Stimulated activated CD4-positive, alpha-beta T cell treated with anti-CD3 and anti-CD28 coated beads, Interleukin-1b, Interleukin-23, amount 100 ng/mL, for 48 hours (primary cell): ENCODE measurements at regions not wholly inside any gene's neighbourhood (a gene's known extent, or its start where the extent isn't known, plus 50 kb on each side); places are given as distances from the start of the nearest gene placed in this dataset.

Source experiments
- DNase-seq: peaks from one replicate; pipeline ENCODE4 v3.0.0-alpha.2; 2020

DNA sequence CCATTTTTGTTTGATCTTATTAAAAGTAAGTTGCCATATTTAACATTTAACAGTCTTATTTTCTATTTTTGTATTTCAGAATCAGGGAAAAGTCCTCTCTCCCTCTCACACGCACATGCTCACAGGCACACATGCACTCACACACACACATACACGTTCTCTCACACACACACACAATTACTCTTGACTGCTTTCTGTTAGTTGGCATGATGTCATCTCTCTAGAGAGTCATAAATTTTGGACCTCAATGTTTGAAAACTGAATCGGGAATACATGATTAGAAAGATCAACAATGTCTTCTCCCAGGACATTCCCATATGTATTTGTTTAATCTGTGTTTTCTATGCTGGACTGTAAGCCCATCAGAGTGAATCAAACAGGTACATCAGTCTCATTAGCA lies 165.7 kb upstream of the AHR start:
- no peak for DNase-seq

DNA sequence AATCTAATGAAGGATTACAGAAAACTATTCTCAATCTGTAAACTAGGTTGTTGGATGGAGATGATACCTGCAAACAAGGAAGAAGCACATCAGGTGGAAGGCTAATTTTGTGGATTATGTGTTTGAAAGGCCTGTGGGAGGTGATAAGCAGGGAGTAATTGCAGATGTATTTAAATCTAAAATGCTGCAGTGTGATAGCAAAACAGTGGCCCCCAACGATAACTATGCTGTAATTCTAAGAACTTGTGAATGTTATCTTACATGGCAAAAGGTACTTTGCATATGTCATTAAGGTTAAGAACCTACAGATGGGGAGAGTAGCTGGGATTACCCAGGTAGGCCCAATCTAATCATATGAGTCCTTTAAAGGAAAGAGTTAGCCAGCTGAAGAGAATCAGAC lies 164.5 kb upstream of the AHR start:
- no peak for DNase-seq

DNA sequence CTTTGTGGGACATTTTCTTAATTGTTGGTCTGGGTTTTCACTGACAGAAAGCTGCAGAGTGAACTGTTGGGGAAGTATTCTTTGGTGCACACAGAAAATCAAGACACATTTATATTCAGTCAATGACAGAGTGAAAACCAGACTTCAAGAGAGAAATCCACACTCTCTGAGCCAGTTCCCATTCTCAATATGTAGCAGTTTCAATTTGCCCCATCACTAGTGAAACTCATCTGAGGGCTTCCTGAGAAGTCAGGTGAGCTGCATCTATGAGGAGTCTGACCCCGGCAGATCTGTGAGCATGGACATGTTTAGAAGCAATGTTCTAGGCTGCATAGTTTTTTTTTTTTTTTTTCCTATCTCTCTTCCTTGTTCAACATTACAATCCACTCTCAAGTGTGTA lies 163.7 kb upstream of the AHR start:
- DNase-seq, result peak; percentile 28

DNA sequence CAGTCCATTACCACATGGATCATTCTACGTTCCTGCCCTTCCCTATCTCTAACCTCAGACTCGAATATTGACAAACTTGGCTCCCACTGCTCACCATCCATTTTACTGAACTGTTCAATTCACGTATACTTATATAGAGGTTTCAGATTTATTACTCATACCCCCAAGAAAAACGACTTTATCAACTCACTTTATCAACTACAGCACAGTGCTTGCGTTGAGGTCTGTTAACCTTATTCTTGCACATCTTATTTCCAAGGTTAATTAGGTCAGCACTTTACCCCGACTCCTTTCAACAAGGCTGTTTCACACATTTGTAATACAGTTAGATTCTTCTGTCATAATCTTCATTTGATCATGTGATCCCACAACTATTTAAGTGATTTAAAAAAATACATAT lies 162.3 kb upstream of the AHR start:
- DNase-seq, result no peak

DNA sequence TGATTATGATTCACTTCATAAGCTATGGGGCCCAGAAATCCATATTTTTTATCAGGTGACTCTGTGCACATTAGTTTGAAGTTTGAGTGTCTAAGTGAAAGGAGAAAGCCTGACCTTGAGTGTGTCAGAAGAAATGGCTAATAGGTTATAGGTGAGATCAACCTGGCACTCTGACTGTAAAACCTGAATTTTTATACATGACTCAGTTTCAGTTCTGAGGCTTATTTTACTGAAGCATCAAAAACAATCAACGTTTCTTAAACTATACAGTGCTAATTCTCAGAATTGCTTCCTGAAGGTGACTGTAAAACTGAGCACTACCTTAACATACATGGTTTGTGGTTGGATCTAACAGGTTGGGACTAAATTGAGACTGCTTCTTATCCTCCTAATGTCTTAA lies 159.4 kb upstream of the AHR start:
- no peak for DNase-seq

DNA sequence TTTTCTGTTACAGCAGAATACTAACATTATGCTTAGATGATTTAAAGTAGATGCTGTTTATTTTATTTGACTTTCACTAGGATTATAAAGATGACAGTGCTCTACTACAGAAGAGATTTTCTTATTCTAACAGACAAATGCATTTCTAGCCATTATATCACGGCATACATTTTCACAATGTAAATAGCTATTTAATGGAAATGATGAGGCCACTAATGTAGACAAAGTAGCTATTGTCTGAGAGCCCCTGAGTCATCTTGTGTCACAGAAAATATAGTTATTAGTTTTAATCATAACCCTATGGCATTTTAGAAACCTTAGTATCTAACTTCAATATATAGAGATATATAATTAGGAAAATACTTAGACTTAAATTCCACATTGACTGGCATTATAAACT lies 158.0 kb upstream of the AHR start:
- DNase-seq, result no peak

DNA sequence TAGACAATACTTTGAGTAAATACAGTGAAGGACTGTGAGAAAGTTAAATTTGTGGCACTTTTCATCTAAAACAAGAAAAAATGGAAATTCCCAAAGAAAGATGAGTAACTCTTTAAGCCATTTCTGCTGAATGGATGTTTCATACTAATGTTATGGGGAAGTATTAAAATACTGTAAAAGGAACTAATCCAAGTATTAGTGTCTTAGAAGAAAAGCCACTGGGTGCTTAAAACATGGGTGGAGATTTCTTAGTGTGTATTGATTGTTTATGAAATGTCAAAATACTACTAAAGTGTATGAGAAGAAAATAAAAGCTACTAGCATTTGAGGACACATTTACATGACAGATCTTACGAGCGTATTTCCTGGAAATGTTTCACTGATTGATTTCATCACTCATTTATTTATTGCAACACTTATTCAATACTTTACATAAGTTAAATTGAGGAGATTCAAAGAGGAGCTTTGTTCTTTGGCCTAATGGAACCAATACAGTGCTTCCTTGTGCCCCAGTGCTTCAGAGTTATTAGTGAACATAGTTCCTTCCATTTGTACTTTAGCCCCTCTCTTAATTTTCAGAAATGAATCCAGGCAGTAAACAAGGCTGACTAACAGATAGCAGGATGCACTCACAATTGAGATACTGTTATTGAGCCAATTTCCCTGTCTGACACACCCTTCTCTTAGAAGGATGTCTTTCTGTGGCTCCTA lies 155.5 kb upstream of the AHR start:
- DNase-seq, result no peak

DNA sequence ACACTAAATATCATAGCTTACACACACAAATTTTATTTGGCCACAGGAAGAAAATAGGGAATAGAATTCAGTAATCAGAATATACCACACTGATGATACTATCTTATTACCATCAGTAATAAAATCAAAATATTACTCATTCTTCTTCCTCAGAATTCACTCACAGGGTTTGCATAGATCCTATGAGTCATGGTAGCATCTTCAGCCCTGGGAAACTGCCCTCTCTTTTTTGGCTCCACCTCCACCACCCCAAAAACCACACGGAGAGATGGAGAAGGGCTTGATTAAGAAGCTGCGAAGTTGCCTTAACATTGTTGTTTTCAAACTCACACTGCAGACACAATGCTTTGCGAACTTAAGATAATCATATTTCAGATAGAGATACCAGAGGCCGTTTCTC lies 154.1 kb upstream of the AHR start:
- DNase-seq, result peak; percentile 74

DNA sequence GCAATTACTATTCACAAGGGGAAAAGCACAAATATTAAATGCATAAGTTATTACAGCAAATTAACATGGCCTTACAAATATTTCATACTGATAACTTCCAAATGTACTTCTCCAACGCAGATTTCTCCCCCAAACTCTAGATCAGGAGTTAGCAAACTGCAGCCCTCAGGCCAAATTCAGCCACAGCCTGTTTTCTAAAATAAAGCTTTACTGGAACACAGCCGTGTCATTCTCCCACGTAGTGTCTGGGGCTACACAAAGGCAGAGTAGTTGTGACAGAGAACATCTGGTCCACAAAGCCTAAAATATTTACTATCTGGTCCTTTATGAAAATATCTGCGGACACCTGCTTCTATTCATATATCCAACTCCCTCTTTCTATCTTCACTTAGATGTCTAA lies 151.8 kb upstream of the AHR start:
- DNase-seq, result no peak

DNA sequence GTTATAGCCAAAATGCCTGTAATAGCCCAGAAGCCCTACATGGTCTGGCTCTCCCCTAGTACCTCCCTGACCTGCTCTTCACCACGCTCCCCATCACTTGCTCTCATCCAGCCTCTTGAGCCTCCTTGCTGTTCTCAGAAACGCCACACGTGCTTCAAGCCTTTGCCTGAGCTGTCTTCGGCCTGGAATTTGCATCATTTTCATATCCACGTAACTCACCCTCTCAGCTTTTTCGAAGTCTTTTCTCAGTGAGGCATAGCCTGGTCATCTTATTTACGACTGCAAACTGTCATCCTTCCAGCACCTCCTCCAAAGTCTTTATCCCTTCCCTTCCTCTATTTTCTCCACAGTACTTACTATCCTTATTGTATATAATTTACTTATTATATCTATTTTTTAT lies 151.0 kb upstream of the AHR start:
- DNase-seq, result no peak

DNA sequence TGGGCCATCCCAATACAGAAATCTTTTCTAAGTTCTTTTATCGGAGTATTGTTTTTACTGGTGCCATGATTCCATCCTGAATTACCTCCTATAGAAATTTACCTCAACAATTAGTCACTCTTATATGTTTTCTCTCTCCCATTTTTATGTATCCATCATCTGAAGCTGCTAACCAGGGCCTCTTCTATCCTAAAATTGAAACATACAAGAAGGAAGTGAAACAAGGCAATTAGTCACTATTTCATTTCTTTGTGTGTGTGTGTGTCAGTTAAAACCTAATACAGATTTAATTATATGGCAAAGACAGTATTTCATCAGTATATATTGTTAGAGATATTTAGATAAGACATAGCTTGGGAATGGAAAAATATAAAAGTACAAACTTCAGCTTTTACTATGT lies 148.4 kb upstream of the AHR start:
- DNase-seq, result no peak

DNA sequence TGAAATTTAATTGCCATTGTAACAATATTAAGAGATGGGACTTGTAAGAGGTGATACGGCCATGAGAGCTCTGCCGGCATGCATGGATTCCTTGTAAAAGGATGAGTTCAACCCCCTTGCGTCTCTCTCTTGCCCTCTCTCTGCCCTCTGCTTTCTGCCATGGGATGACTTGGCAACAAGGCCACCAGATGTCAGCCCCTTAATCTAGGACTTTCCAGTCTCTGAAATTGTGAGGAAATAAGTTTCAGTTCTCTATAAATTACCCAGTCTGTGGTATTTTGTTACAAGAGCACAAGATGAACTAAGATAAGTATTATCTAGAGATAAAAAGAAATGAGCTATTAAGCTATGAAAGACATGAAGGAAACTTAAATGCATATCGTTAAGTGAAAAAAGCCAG lies 145.7 kb upstream of the AHR start:
- no peak for DNase-seq

DNA sequence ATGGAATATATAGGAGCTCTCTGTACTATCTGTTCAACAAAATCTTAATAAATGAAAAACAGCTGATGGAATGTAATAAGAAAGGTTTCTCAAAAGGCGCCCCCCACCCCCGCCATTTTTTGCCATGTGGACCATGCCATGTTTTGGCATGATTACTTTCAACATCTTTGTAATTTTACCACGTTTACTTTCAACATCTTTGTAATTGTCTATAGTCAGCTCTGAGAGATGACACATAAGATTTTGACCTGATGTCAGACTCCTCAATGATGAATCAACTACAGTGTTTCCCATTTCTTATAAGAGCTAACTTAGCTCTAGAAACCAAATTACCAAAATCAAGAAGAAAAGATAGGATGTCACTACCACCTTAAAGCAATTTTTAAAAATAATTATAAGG lies 144.9 kb upstream of the AHR start:
- DNase-seq, result no peak

DNA sequence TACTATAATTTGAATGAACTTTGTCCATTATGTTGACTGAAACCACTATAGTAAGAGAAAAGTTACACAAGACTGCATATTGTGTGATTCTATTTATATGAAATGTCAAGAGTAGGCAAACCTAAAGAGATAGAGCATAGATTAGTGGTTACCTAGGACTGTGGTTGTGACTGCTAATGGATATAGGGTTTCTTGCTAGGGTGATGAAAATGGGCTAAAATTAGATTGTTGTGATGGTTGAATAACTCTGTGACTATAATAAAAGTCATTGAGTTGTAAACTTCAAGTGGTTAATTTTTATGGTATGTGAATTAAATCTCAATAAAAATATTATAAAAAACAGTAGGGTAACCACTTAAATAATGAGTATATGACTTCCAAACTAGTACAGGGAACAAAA lies 142.9 kb upstream of the AHR start:
- DNase-seq, result no peak

DNA sequence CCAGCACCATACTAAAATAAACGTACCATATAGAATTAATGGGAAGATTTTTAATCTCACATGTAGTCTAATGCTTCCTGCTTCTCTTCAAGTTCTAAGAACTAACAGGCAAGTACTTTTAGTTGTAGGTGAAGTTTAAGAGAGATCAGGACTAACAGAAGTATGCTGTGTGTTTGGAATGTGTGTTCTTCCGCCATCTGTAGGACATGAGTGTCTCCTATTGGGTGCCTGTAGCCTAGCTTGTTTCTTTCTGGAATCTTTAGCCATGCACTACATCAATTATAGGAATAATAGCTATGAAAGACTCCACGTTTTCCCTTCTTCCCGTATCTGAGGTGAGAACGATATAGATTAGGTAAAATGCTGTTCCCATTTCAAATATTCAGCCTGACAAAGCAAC lies 140.2 kb upstream of the AHR start:
- no peak for DNase-seq

DNA sequence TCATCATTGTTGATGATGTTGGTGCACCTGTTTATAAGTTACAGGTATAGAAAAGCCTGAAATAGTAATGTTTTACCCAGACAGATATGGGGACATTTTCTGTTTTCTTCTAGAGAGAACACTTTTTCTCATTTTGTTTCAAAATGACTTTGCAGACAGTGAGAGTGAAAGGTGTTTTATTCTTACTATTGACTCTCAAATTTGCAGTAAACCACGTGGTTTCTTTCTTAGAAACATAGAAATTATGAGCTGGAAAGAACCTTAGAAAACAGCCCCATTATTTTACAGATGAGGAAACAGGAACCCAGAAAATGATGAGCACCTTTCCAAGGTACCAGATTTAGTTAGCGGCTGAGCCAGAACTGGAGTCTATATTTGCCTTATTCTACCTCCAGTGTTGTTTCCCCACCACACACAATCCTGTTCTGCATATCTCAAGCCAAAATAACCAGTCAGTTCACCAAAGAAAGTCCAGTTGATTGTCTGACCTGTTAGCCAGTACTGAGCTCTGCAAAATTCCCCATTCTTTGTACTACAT lies 138.9 kb upstream of the AHR start:
- peak; percentile 13 for DNase-seq

DNA sequence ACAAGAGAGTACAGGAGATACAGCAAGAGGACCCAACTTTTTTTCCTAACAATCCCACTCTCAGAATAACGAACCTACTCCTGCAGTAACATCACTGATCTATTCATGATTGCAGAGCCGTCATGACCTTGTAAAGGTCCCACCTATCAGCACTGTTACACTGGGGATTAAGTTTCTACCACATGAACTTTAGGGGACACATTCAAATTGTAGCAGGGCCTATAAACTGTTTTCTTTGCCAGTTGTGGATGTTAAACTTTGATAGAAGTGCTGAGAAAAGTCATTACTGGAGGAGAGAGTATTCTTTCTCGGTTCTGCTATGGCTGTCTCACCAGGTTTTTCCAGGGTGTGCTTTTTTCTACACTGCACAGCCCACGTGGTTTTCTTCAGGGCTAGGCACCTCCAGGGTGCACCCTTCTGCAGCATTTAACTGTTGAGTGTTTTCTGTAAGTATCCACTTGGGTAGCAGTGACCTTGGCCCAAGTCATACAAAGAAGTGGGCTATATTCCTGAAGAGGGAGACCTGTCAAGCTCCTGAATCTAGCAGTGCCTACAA lies 131.6 kb upstream of the AHR start:
- DNase-seq, result peak; percentile 23

DNA sequence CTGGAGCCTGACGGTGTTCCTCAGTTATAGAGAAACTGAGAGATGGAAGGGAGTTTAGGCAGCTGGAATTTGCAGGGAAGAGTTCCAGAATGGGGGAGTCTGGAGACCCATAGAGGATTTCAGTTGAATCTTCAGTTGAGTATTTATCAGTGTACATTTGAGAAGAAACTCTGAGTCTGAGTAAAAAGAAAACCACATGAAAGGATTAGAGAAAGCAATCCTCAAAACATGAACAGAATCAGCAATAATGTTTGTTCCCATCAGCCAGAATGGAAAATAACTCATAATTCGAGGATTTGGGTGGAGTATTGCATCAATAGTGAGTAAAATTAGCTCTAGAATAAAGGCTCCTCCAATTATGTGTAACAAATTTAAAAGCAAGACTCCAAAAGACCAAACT lies 130.0 kb upstream of the AHR start:
- DNase-seq, result no peak

DNA sequence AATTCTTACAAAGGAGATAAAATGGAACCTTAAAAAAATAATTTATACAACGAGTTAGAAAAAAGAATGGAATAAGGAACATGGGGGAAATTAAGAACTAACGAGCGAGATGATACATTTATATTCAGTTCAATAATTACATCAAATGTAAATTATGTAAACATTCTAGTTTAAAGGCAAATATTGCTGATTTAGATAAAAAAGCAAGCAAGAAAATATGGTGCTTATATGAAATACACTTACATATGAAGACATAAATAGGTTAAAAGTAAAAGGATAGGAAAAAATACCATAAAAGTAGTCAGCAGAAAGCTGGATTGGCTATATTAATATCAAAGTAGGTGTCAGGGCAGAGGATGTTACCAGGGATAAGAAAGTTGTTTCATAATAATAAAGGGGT lies 127.0 kb upstream of the AHR start:
- no peak for DNase-seq

DNA sequence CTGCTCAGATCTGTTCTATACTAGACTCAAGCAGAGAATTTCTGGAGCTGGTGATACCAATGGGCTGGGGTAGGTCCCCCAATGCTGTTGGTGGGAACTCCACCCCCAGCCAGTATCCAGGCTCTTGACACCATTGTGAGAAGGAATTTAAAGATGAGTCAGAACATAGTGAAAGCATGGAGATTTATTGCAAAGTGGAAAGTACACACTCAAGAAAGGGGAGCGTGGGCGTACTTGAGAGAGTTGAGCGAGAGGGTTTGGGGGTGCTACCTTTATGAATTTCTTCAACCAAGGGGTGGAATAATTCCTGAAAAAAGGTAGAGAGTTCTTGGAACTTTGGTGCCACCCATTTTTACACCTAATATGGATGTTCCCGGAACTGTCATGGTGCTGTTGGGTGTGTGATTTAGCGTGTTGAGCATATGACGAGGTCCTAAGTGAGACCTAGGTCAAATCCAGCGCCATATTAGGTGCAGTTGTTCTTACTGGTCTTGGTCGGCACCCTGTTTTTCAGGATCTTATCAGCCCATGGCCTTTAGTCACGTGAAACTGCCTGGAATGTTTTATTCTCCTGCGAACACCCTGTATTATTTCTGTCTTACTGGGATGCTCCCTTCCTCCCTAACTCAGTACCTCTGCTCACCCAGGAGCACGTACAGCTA lies 122.0 kb upstream of the AHR start:
- DNase-seq, result no peak

DNA sequence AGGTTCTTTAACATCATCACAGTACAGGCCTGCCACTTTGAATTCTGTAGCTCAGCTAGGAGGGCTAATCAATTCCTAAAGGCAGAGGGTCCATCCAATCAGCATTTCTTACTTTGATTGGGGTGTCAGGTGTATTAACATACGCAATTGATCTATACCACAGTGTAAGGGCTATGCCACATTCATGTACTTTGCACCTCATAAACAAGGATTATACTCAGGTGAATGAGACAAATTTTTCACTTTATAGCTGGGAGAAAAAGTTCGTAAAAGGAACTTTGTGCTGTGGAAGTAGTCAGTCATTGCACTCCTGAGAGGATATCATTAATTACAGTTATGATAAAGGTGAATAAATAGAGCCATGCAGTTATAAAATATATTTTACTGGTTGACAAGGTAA lies 119.9 kb upstream of the AHR start:
- DNase-seq, result no peak

DNA sequence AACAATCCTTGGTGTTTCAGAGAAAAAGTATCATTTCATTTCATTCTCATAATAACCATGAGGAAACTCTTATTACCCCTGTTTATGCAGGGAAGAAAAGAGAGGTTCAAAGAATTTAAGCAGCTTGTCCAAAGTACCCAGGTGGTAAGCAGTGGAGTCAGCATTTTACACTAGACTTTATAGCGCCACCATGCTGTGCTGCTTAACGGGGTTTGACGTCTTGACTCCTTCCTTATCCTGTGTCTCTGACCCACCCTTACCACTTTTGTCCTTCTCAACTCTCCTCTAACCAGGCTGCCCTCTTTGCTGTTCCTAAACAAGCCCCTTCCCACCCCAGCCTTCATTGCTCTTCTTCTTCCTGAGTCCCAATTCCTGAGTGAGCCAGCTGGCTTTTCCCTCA lies 117.0 kb upstream of the AHR start:
- DNase-seq, result no peak

DNA sequence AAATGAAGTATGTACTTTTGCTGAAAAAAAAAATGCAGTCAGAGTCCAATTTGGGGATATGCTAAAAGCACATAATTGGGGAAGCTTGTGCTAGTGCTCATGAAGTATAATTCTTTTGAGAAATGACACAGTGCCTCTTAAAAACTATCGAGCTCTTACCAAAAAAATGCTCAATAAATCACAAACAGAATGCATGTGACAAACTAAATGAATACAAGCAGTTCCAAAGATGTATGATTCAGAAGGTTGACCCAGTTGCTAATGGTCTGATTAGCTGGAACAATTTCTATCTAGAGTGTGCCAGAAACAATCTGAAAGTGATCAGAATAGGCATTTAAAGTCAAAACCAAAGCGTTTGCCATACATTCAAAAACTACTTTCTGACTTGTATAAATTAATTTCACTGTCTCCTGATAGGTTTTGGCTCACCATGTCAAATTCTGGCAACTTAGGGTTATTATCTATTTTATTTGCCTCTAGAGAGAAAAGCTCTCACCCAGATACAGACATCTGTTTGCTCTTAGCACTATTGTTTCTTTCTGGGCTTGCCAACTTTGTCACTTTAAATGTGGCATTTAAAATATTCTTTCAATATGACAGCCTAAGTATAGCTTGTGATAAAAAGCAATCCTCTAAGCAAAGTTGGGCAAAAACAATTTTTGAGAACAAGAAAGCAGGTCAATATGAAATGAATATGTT lies 114.7 kb upstream of the AHR start:
- no peak for DNase-seq
